K562 (cell line): ENCODE measurements at regions not wholly inside any gene's neighbourhood (a gene's known extent, or its start where the extent isn't known, plus 50 kb on each side); places are given as distances from the start of the nearest gene placed in this dataset.

Source experiments
- HIVEP1 ChIP-seq: fragments of 250-450 bp; sonication (Bioruptor Pico); IDR thresholded peaks from 2 replicates; pipeline ENCODE4 v1.4.0; 2020; ENCODE audit warnings: mild to moderate bottlenecking
- JUN ChIP-seq, 2 experiments: sonication (generic) in 1 of 2; formaldehyde crosslinking in 1 of 2; IDR thresholded peaks; 2 replicates each; pipeline versions ENCODE4 v1.6.1 to v1.8.0; 2012 to 2022; ENCODE audit warnings: borderline replicate concordance in 2 of 2, mild to moderate bottlenecking in 2 of 2, improper control_type of control experiment in 1 of 2, low read depth in 1 of 2, low read length in 1 of 2, missing genetic modification reagents in 1 of 2
- NCOA2 ChIP-seq, 2 experiments: fragments of 450-650 bp; IDR thresholded peaks; 2 replicates each; pipeline ENCODE4 v1.6.1; 2018; ENCODE audit warnings: mild to moderate bottlenecking in 2 of 2, moderate library complexity in 1 of 2; ENCODE audit not compliant: partially characterized antibody in 2 of 2
- PCBP2 ChIP-seq: fragments of 200-400 bp; formaldehyde crosslinking; IDR thresholded peaks from 2 replicates; pipeline ENCODE4 v1.6.1; 2018; ENCODE audit warnings: low read length, low read depth, mild to moderate bottlenecking, moderate library complexity; ENCODE audit not compliant: poor library complexity, severe bottlenecking
- TF ChIP-seq, protein P1 (sequence below): sonication (generic); formaldehyde crosslinking; IDR thresholded peaks from 2 replicates; pipeline ENCODE4 v1.8.0; 2022; ENCODE audit warnings: mild to moderate bottlenecking, missing genetic modification reagents
- TF ChIP-seq, protein P2 (sequence below), 3 experiments: IDR thresholded peaks in 2 of 3; conservative IDR thresholded peaks in 1 of 3; 2 replicates each; pipeline ENCODE4 v1.5.1; 2011 to 2012; ENCODE audit warnings: low read length in 3 of 3, mild to moderate bottlenecking in 3 of 3, control low read depth in 2 of 3, improper control_type of control experiment in 1 of 3, inconsistent platforms in 1 of 3, low read depth in 1 of 3, mixed read lengths in 1 of 3, moderate library complexity in 1 of 3; ENCODE audit not compliant: insufficient read depth in 2 of 3

DNA sequence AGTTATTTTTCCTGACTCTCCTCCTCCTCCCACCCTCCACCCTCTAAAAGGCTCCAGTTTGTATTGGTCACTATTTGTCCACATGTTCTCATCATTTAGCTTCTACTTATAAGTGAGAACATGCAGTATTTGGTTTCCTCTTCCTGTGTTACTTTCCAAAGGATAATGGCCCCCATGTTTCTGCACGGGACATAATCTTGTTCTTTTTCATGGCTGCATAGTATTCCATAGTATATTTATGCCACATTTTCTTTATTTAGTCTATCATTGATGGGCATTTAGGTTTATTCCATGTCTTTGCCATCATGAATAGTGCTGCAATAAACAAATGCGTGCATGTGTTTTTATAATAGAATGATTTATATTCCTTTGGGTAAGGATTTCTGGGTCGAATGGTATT, 167.3 kb upstream of the GRID2 start:
- no peak for TF ChIP-seq HIVEP1 (CRISPR knock-in tag)
- TF ChIP-seq, protein P1, sequence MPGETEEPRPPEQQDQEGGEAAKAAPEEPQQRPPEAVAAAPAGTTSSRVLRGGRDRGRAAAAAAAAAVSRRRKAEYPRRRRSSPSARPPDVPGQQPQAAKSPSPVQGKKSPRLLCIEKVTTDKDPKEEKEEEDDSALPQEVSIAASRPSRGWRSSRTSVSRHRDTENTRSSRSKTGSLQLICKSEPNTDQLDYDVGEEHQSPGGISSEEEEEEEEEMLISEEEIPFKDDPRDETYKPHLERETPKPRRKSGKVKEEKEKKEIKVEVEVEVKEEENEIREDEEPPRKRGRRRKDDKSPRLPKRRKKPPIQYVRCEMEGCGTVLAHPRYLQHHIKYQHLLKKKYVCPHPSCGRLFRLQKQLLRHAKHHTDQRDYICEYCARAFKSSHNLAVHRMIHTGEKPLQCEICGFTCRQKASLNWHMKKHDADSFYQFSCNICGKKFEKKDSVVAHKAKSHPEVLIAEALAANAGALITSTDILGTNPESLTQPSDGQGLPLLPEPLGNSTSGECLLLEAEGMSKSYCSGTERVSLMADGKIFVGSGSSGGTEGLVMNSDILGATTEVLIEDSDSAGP, result no peak
- no peak for TF ChIP-seq JUN (IDR thresholded peaks at IDR 0.05; ENCODE audit: borderline replicate concordance, low read depth, low read length)
- no peak for TF ChIP-seq JUN (CRISPR knock-in tag; IDR thresholded peaks at IDR 0.05; ENCODE audit: borderline replicate concordance)
- no peak for TF ChIP-seq NCOA2 (IDR thresholded peaks at IDR 0.05; ENCODE audit: partially characterized antibody in 2 of 2)
- TF ChIP-seq, protein P2, sequence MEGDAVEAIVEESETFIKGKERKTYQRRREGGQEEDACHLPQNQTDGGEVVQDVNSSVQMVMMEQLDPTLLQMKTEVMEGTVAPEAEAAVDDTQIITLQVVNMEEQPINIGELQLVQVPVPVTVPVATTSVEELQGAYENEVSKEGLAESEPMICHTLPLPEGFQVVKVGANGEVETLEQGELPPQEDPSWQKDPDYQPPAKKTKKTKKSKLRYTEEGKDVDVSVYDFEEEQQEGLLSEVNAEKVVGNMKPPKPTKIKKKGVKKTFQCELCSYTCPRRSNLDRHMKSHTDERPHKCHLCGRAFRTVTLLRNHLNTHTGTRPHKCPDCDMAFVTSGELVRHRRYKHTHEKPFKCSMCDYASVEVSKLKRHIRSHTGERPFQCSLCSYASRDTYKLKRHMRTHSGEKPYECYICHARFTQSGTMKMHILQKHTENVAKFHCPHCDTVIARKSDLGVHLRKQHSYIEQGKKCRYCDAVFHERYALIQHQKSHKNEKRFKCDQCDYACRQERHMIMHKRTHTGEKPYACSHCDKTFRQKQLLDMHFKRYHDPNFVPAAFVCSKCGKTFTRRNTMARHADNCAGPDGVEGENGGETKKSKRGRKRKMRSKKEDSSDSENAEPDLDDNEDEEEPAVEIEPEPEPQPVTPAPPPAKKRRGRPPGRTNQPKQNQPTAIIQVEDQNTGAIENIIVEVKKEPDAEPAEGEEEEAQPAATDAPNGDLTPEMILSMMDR (IDR thresholded peaks at IDR 0.05 in 2 of 3, conservative IDR thresholded peaks at IDR 0.05 in 1 of 3; ENCODE audit: insufficient read depth in 2 of 3, low read depth in 1 of 3, low read length in 3 of 3), result no peak
- no peak for TF ChIP-seq PCBP2
